CD4-positive, alpha-beta T cell treated with Interleukin-12 subunit alpha and Interleukin-12 subunit beta, for 1 hour (primary cell): ENCODE measurements at regions not wholly inside any gene's neighbourhood (a gene's known extent, or its start where the extent isn't known, plus 50 kb on each side); places are given as distances from the start of the nearest gene placed in this dataset.

Experiments
- DNase-seq: peaks from one replicate; pipeline ENCODE4 v3.0.0-alpha.2; 2020

DNA sequence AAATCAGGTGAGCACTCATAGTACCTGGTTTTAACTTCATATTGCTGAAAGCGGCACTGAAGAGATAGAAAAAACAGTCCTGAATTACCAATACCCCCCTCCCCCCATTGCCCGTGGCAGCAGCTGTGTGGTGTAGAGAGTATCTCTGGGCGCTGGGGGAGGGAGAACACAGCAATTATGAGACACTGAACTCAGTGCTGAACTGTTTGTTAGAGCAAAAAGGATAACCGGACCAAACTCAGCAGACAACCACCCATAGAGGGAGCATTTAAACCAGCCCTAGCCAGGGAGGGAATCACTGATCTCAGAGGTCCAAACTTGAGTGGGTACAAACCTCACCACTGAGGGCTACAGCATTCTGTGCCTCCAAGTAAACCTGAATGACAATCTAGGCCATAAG is 457.4 kb upstream of the TEX13C start:
- no peak for DNase-seq

DNA sequence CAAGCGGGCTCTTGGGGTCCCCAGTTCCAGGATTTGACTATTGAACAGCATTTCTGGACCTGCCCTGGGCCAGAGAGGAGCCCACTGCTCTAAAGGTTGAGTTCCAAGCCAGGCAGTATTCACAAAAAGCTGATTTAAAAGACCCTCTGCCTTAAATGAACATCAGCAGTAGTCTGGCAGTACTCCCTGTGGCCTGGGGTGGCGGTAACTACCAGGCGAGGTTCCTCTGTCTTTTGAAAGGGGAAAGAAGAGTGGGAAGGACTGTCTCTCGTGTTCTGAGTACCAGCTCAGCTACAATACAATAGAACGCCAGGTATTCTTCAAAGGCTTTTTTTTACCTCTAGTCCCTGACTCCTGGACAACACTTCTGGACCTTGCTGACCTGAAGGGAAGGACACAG is 456.4 kb upstream of the TEX13C start:
- no peak for DNase-seq

DNA sequence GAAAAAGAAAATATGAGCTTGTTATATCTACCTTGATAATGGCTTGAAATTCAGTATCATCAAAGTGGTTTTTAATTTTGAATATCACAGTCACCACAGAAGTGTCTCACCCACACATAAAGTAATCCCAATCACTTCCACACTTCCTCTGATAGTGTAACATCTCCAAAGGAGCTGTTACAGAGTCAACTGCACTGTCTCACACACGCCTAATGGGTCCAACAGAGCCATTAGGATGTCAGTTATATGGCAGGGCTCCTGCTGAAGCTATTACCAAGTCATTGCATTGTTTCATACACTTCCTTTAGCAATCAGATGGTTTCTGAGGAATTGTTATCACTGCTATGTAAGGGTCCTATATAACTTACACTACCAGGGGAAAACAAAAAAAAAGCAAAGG is 432.1 kb upstream of the TEX13C start:
- DNase-seq = no peak

DNA sequence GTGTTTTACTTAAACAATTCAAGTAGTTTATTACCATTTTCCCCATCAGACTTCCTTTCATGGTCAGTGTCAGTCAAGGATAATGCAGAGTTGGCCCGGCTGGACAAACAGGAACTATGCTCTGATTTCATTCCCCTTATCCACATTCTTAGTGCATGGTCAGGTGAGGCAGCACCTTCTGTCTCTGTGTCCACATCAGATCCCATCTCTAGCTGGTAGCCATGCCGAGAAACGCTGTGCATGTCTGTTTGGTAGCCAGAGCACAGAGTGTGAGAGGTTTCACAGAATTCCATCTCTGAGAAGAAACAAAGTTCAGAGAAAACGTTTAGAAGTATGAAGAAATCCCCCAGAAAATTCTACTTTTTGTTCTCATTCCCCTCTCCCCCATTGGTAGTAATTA is 423.7 kb upstream of the TEX13C start:
- no peak for DNase-seq

DNA sequence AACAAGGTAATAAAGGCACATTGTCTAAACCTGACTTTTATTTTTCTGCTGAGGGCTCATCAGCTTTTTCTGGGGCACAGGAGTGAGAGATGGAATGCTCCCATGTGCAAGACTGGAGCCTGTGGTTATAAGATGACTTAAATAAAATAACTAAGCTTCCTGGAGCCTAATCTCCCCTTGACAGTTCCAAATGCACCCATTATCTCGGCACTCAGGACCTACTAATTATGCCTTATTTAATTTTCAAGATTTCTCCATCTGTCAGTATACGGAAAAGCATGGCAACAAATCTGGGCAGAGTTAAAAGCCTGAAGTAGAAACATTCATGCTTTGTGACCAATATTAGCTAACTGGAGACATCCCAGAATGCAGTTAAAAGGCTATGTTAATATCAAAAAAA is 416.7 kb upstream of the TEX13C start:
- DNase-seq = no peak

DNA sequence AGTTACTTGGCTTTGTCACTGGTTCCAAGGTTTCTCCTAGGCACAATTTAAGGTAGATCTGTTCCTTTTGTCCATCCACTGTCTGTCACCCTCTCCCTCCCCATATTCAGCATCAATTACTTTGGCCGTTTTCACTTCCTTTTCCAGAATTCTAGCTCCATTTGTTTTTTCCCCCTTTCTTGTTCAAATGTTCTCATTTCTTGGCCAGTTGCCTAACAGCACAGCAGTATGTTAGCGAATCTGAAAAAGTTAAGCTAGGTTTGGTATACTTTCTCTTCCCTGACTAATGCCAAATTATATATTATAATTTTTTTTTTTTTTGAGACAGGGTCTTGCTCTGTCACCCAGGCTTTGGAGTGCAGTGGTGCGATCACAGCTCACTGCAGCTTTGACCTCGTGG is 409.1 kb upstream of the TEX13C start:
- no peak for DNase-seq

DNA sequence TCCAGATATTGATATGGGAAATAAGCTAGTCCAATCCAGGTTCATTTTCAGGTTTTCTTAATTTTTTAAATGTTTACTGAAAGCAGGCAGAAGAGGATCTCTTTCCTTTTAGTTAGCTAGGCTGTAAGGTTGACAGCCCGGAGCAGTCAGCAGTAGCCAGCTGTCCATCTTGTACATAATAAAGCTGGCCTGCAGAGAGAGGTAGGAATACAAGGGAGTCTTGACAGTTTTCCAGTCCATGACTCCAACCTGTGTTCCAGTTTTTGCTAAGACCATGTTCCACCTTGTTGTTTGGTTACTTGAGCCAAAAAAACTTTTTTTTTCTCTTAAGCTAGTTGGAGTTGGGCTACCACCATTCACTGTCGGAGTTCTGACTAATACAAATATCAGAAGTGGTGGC is 402.7 kb upstream of the TEX13C start:
- no peak for DNase-seq

DNA sequence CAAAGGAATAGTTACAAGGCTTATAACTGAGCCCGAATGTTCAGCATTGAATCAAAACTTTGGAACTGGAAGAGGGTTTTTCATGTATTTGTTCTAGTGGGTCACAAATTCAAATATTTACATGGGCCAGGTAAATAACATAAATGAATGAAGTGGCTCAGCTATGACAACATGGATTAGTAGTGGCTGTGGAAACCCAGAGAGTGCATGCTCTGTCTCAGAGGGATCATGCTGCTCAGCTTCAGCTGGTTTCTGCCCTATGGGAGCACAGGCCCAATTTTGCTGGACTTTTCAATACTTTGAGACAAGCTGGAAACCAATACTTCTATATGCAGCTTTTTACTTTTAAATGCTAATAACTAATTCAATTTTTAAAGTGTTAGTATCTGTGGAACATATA is 394.0 kb upstream of the TEX13C start:
- DNase-seq = no peak

DNA sequence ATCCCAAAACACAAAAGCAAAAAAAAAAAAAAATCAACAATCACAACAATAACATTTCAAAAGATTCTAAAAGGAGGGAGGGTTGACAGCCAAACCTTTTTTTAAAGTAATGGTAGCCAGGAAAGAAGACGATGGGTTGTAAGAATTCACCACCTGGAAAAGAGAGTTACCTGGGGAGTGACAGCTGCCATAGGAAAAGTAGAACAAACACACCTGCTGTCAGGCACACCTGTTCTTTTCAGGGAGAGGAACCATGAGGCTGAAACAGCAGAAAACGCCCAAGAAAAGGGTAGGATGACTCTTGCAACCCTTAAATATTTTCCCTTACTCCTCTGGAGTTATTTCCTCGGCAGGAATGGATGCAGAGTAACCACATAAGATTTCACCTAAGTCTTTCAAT is 388.4 kb upstream of the TEX13C start:
- no peak for DNase-seq

DNA sequence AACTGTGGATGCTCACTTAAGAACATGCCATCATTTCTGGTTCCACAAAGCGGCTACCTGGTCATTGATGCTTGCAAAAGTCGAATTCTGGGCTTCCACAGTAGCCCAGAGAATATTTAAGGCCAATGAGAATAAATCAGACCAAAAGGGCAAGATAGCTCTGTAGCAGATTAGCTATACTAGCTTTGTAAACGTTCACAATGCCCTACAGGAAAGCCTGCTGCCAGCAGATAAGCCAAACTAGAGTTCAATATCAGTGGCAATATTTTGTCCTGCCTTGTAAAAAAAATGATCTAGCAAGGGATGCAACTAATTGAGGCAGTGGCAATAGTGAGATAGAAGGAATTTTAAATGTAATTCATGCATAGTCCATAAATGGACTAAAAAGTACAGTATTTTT is 387.7 kb upstream of the TEX13C start:
- DNase-seq = no peak

DNA sequence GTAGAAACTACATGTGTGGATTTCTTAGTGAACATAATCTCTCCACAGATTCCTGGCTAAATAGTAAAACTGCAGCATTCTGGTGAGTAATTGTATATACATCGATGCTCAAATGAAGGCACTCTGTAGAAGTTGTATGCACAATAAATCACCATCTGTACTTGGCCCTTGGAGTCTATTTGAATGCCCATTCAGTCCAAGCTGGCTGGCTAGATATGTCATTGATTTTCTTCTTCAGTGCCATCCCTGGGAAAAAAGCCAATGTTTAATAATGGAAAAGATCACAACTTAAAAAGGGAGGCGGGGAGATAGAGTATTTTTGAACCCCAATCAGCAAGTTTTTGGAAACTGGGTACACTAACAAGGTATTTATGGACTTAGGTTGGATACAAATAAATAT is 381.0 kb upstream of the TEX13C start:
- DNase-seq = no peak

DNA sequence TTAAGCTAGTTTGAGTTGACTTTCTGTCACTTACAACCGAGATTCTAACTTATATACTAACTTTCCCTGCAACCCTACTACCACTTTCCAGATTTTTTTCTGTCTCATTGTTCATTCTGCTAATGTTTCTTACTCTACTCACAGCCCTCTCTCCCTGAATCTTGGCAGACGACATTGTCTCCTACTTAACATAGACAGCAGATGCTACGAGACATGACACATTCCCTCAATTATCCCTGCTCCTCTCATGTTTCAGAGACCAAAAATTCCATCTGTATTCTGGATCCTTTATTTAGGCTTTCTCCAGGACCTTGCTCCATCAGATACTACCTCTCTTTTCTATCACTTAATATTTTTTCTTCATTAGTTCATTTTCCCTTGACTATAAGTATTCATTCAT is 379.1 kb upstream of the TEX13C start:
- no peak for DNase-seq

DNA sequence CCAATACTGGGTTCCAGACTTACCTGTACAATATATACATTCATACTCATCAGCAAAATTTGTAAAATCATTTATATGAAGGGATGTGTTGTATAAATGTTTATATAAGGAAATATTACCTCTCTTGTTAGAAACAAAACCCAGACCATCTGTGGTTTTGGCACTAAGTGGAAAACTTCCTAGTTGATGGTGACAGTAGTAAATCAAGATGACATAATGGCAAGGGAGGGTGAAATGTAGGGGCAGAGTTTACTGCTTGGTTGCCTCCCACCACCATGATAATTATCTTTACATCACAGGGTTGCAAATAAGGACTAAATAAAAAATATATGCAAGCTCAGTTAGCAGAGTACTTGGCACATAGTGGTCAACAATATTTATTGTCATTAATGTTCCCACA is 365.3 kb upstream of the TEX13C start:
- no peak for DNase-seq

DNA sequence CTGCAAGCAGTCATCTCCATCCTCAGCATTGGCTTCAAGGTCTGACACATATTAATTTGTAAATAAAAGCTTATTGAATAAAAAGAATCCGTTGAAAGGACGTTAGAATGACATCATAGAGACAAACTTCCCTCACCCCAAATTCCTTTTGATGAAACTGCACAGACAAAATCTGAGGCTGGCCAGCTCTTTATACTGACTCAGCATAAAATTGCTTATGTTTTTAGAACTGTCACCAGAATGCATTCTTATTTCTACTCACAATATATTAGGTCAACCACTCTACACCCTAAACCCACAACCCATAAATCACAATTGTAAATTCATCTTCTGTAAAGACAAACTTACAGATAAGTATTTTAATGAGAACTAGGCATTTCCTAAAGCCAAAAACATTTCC is 359.2 kb upstream of the TEX13C start:
- no peak for DNase-seq

DNA sequence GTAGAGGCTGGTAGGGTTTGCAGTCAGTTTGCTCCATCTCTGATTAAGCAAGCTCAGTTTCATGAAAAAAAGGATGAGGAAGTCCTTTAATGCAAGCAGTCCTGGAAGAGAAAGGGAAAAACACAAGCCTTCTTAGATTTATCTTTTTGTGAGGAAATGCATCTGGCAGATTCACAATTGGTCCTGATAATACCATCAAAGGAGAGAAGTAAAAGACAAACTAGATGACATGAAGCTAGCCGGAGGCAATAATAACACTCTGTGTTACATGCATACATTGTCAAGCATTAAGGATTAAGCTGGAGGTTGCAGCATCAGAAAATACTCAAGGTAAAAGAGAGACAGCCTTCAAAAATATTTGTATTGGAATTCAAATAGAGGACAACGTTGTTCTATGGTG is 356.0 kb upstream of the TEX13C start, which contains the start of gene TENM1:
Gene TENM1, minus strand, starts transcription at position 101 of the 400 bp plus-strand sequence.
- no peak for DNase-seq

DNA sequence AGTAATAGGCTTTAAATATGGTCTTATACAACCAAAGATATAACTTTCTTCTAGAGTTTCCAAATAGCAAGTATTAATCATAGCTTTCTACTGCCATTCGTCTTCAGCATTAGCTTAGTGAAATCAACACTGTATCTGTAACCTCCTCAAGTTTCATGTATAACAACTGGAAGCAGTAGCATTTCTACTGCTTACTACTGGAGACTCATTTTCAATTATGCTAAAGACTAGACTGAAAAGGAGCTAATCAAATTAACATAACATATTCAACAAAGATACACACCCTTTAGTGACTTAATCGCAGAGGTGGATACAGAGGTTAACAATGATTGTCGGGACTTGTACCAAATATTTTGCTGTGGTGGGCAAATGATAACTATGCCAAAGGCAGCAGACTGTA is 344.2 kb upstream of the TEX13C start:
- no peak for DNase-seq

DNA sequence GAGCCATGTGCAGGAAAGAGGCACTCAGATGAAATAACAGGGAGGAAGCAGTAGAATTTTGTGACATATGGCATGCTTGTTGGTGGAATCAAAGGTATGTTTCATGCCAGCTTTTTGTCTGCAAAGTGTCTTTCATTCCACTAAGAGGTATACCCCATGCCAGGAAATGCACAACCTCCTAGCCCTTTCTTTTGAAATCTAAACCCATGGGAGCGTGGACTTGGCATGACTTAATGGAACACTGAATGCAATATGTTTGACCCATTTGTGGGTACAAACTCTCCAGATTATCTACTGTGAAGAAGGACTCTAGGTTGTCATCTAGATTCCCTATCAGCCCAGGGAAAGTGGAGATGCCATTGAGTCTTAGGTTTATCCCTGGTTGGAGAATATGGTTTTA is 338.3 kb upstream of the TEX13C start:
- DNase-seq = no peak

DNA sequence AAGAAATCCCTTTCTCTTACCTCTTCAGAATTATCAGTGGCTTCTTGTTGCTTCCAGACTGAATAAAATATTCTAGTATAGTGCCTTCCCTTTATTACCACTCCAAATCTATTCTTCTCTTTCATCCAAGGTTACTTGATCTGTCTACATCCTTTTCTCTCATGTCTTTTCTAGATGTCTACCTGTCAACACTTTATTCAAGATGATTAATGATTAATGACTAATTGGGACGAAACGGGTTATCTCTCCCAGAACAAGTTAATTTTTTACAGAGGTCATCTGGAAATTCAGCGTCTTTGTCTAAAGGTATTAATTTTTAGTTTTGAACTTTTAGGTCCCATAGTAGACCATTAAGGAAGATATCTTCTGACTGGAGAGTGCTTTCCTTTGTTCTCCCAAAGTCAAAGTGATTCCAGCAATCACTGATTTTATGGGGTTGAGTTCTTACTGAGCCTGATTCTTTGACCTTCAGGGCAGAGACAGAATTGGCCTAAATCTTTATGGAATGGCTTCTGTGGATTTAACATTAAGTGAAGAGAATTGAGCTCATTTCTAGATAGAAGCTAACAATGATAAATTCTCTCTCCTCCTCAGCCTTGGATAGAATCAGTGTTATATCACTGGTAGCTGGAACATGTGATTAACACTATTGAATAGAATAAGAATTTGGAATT is 335.4 kb upstream of the TEX13C start:
- no peak for DNase-seq

DNA sequence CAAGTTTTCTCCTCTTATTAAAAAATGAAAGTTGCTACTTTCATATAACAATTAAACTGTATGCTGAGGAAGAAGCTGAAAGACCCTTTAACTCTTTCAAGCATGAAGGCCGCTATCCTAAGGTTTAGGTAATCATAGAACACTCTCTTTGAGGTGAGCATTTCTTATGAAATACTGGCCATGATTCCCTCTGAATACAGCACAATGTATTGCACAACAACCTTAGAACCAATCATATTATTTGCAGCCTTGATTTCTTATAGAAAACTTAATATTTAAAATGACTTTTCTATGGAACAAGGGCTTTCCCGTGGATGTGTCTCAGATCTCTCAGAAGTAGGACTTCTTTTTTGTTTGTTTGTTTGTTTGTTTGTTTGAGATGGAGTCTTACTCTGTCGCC is 333.4 kb upstream of the TEX13C start:
- no peak for DNase-seq

DNA sequence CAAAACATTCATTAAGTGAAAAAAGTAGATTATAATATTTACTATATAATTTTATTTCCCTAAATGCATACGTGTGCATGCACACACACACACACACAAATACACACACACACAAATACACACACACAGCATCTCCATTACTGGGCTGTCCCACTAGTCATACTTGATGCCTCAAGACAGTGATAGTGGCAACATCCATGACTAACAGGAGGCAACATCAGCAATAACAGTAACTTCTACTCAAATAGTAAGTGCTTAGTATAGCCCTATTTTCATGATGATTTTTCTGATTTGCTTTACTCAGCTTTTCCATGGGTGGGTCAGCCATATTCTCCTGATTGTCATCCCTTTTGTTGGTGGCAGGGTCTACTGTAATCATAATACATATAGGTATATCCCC is 325.9 kb upstream of the TEX13C start:
- no peak for DNase-seq

DNA sequence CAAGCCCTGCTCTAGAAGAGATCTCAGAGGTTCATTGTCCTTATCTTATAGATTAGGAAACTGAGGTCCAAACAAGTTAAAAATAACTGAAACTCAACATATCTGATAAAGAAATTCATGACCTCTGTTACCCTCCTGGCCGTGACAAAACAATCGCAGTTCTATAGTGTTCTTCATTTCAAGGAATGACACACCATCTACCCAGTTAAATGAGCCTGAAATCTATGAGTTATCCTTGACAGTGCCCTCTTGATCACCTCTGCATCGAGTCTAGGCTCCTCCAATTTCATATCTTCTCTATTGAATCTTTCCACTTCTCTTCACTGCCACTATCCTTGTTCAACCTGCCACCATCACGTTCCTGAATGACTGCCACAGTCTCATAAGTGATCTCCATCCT is 325.3 kb upstream of the TEX13C start:
- no peak for DNase-seq

DNA sequence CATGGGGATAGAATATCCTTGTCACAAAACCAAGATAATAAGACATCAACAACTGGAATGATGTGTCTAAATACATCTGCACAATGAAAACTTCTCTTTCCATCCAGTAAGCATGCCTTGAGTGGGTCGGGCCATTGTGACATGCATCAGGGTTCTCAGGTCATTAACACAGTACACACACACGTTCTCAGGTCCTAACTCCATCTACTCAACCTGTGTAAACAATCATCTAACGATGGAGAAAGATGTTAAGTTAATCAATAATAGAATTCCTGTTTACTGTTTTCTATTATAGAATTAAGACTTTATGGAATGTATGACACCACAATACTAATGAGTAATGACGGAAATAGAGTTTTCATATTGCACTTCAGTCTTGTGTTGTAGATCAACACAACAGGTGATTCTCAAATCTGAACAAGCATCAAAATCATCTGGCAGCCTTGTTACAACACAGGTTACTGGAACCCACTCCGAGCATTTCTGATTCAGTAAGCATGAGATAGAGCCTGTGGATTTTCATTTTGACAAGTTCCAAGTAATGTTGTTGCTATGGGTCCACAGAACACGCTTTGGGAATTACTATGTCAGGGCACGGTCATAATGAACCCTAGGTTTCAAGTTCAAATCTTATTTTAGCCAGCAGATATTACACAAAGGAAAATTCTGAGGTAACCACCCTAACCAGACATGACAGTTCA is 315.8 kb upstream of the TEX13C start:
- DNase-seq = no peak

DNA sequence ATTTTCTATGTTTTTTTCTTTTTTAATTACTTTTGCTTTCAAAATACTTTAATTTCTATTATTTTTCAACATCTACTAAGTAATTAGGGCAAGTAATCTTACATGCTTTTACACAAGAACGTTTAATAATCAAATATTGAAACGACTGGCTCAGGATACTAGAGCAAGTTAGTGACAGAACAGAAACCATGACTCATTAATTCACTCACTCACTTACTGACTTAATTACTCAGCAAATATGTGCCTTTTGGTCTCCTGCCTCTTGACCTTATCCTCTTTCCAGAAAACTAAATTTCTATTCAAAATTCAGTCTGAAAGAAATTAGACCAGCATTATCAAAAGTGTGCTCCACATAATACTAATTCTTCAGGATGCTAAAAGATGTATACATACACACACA is 314.9 kb upstream of the TEX13C start:
- DNase-seq = no peak

DNA sequence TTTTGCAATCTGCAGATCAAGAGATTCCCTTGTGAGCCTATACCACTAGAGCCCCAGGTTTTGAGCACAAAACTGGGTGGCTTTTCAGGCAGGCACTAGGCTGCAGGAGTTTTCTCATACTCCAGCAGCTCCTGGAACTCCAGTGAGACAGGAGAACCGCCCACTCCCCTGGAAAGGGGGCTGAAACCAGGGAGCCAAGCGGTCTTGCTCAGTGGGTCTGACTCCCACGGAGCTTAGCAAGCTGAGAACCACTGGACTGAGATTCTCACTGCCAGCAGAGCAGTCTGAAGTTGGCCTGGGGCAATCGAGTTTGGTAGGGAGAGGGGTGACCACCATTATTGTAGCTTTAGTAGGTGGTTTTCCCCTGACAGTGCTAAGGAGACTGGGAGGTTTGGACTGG is 313.8 kb upstream of the TEX13C start:
- DNase-seq = no peak

DNA sequence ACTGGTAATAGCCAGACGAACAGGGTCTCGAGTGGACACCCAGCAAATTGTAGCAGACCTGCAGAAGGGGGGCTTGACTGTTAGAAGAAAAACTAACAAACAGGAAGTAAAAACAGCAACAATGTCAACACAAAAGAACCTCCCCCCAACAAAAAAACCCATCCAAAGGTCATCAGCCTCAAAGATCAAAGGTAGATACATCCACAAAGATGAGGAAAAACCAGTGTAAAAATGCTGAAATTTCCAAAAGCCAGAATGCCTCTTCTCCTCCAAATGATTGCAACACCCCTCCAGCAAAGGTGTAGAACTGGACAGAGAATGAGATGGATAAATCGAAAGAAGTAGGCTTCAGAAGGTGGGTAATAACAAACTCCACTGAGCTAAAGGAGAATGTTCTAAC is 313.0 kb upstream of the TEX13C start:
- no peak for DNase-seq
